HL-60 (cell line): ENCODE measurements at regions not wholly inside any gene's neighbourhood (a gene's known extent, or its start where the extent isn't known, plus 50 kb on each side); places are given as distances from the start of the nearest gene placed in this dataset.

Experiments
- CTCF ChIP-seq: IDR thresholded peaks from one replicate; pipeline ENCODE4 v1.5.1; 2011; ENCODE audit warnings: low read length, control low read depth, inconsistent platforms; ENCODE audit not compliant: insufficient read depth
- POLR2AphosphoS5 ChIP-seq: IDR thresholded peaks from 2 replicates; pipeline ENCODE4 v1.6.1; 2012; ENCODE audit warnings: low read depth
- REST ChIP-seq: IDR thresholded peaks from 2 replicates; pipeline ENCODE4 v1.6.1; 2012; ENCODE audit warnings: low read depth; ENCODE audit not compliant: insufficient replicate concordance

- TF ChIP-seq POLR2AphosphoS5 (no peak), CTCF (no peak), REST (no peak)
Observed at GRCh38 chr16:5442986-5443385, 345.4 kb upstream of the EEF2KMT start.
